ENCODE measurements at regions not wholly inside any gene's neighbourhood (a gene's known extent, or its start where the extent isn't known, plus 50 kb on each side); places are given as distances from the start of the nearest gene placed in this dataset.

DNA sequence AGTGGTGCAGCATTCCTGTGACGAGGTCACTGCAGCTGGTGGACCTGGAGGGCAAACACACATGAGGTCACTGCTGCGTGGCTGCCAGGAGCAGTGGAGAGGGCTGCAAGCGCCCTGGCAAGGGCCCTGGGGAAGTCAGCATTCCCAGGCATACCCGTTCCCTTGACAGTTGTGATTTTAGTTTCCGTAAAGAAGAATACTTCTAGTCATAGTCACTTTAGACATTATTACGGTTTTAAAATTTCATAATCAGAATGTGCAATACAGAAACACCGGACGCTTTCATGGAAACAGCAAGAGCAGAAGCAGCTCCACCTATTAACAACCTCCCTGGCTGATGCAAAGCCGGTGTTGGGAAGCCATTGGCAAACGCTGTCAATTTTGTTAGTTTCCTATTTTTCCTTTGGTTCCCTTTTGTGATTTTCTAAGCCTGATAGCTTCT, 129.8 kb downstream of the GADD45G start:
- no peak overlapping the region for H3K9ac ChIP-seq (ENCODE audit: low read length)
- no peak overlapping the region for H3K27ac ChIP-seq (ENCODE audit: low read depth, low read length)
- no peak overlapping the region for H3K4me3 ChIP-seq (ENCODE audit: low read length)
- H3K36me3 ChIP-seq (ENCODE audit: control insufficient read depth, insufficient read depth, low read length): no peaks in the 10 kb centered on the region
- H3K4me1 ChIP-seq (ENCODE audit: control insufficient read depth, insufficient read depth, low read length): peaks cover 5% of the 10 kb centered on the region
- no peaks in the 10 kb centered on the region for H3K27me3 ChIP-seq (ENCODE audit: control insufficient read depth, insufficient read depth, low read length)

- Histone ChIP-seq H3K4me1 (ENCODE audit: control insufficient read depth, insufficient read depth, low read length) (no peaks in the 10 kb centered on the region), H3K9ac (ENCODE audit: low read length) (no peak overlapping the region), H3K36me3 (ENCODE audit: control insufficient read depth, insufficient read depth, low read length) (no peaks in the 10 kb centered on the region), H3K27me3 (ENCODE audit: control insufficient read depth, insufficient read depth, low read length) (no peaks in the 10 kb centered on the region), H3K4me3 (ENCODE audit: low read length) (no peak overlapping the region), H3K27ac (ENCODE audit: low read depth, low read length) (no peak overlapping the region)
These were observed 133.5 kb downstream of the GADD45G start for GRCh38 chr9:89738137-89738932.

GRCh38 chr9:89739511-89739910, 134.7 kb downstream of the GADD45G start:
- Histone ChIP-seq H3K27me3 (ENCODE audit: control insufficient read depth, insufficient read depth, low read length) (no peaks in the 10 kb centered on the region), H3K4me1 (ENCODE audit: control insufficient read depth, insufficient read depth, low read length) (no peaks in the 10 kb centered on the region), H3K36me3 (ENCODE audit: control insufficient read depth, insufficient read depth, low read length) (no peaks in the 10 kb centered on the region), H3K4me3 (ENCODE audit: low read length) (no peak overlapping the region), H3K9ac (ENCODE audit: low read length) (no peak overlapping the region), H3K27ac (ENCODE audit: low read depth, low read length) (no peak overlapping the region)

DNA sequence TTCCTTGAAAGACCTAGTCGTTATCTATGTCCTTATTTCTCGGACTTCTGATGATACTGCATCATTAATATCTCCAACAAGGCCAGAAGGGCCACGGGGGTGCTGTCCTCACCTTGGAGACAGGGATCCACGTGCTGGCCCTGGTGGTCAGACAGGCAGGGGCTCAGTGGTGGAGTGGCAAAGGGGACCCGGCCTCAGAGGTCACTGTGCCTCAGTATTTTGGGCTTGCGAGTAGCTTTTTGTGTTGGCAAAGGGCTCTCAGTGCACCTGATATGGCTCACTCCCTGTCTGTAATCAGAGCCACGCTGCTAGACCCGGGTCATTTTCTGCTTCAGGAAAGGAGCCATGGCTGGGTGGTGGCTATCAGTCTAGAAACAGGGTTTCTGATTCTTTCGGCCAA, 135.1 kb downstream of the GADD45G start:
- Histone ChIP-seq H3K9ac (ENCODE audit: low read length) (no peak overlapping the region), H3K36me3 (ENCODE audit: control insufficient read depth, insufficient read depth, low read length) (no peaks in the 10 kb centered on the region), H3K27me3 (ENCODE audit: control insufficient read depth, insufficient read depth, low read length) (no peaks in the 10 kb centered on the region), H3K4me3 (ENCODE audit: low read length) (no peak overlapping the region), H3K27ac (ENCODE audit: low read depth, low read length) (no peak overlapping the region), H3K4me1 (ENCODE audit: control insufficient read depth, insufficient read depth, low read length) (no peaks in the 10 kb centered on the region)

DNA sequence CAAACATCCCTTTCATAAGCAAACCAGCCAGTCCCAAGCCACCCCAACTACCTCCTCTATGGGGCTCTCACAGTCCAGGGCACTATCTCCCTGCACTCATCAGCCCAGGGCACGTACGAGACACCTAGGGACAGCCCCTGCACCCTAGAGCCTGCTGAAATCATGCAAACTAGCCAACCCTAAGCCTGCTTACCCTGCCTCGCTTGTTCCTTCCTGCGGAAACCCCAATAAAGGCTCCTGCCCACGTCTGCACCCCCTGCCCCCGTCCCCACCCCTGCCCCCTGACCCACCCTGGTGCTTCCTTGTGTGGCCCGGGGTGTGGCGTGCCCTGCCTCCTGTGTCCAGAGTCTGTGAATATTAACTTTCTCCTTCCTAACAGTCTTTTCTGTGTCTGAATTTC, 135.9 kb downstream of the GADD45G start:
- H3K9ac ChIP-seq (ENCODE audit: low read length): no peak overlapping the region
- H3K27me3 ChIP-seq (ENCODE audit: control insufficient read depth, insufficient read depth, low read length): no peaks in the 10 kb centered on the region
- H3K27ac ChIP-seq (ENCODE audit: low read depth, low read length): no peak overlapping the region
- H3K4me3 ChIP-seq (ENCODE audit: low read length): no peak overlapping the region
- no peaks in the 10 kb centered on the region for H3K4me1 ChIP-seq (ENCODE audit: control insufficient read depth, insufficient read depth, low read length)
- no peaks in the 10 kb centered on the region for H3K36me3 ChIP-seq (ENCODE audit: control insufficient read depth, insufficient read depth, low read length)

GRCh38 chr9:89742660-89743059, 137.8 kb downstream of the GADD45G start:
- Histone ChIP-seq H3K36me3 (ENCODE audit: control insufficient read depth, insufficient read depth, low read length) (no peaks in the 10 kb centered on the region), H3K27me3 (ENCODE audit: control insufficient read depth, insufficient read depth, low read length) (no peaks in the 10 kb centered on the region), H3K4me3 (ENCODE audit: low read length) (no peak overlapping the region), H3K4me1 (ENCODE audit: control insufficient read depth, insufficient read depth, low read length) (no peaks in the 10 kb centered on the region), H3K9ac (ENCODE audit: low read length) (no peak overlapping the region), H3K27ac (ENCODE audit: low read depth, low read length) (no peak overlapping the region)

DNA sequence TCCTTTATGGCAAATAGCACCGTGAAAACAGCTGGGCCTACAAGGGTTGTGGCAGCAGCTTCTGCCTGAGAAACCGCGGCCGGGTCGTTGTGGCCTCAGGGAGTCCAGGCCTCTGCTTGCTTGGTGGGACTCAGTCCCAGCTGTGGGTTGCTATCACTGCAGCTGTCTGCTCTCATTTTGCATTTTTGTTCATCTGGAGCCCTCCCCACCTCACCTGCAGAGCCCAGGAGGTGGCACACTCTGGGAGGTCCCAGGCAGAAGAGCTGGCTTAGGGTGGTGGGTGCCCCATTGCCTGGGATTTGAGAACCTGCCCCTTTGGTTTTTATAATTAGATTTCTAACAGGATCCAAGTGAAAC, 138.4 kb downstream of the GADD45G start:
- Histone ChIP-seq H3K9ac (ENCODE audit: low read length) (no peak overlapping the region), H3K27ac (ENCODE audit: low read depth, low read length) (no peak overlapping the region), H3K36me3 (ENCODE audit: control insufficient read depth, insufficient read depth, low read length) (no peaks in the 10 kb centered on the region), H3K4me3 (ENCODE audit: low read length) (no peak overlapping the region), H3K27me3 (ENCODE audit: control insufficient read depth, insufficient read depth, low read length) (no peaks in the 10 kb centered on the region), H3K4me1 (ENCODE audit: control insufficient read depth, insufficient read depth, low read length) (no peaks in the 10 kb centered on the region)

DNA sequence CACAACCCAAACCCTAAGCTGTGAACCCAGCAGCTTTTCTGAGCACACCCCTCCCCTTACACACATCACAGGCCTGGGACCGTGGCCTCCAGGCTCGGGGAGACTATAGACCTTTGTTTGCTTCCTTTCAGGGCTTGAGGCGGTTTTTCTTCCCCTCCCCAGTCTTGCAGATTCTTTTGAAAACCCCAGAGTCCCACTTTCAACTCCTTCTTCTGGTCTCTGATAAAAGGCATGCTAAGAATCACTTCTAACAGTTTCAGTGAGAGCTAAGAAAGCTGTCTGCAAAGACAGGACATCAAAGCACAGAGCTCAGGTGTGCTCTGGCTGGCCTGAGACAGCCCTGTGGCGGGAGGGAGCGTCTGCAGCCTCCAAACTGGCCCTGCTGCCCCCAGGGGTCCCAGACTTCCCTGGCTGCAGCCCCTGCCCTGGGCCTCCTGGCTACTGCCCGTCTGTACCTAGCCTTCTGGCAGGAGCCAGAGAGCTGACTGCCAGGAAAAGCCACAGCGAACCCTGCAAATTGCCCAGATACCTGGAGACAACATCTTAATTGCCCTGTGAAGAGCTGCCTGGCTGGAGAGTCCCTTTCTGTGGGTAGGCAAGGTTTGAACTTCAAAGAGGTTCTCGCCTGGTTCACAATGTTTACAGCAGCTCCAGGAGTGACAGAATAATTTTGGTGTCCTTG, 138.9 kb downstream of the GADD45G start:
- Histone ChIP-seq H3K27ac (ENCODE audit: low read depth, low read length) (no peak overlapping the region), H3K4me1 (ENCODE audit: control insufficient read depth, insufficient read depth, low read length) (no peaks in the 10 kb centered on the region), H3K36me3 (ENCODE audit: control insufficient read depth, insufficient read depth, low read length) (no peaks in the 10 kb centered on the region), H3K4me3 (ENCODE audit: low read length) (no peak overlapping the region), H3K9ac (ENCODE audit: low read length) (no peak overlapping the region), H3K27me3 (ENCODE audit: control insufficient read depth, insufficient read depth, low read length) (no peaks in the 10 kb centered on the region)

DNA sequence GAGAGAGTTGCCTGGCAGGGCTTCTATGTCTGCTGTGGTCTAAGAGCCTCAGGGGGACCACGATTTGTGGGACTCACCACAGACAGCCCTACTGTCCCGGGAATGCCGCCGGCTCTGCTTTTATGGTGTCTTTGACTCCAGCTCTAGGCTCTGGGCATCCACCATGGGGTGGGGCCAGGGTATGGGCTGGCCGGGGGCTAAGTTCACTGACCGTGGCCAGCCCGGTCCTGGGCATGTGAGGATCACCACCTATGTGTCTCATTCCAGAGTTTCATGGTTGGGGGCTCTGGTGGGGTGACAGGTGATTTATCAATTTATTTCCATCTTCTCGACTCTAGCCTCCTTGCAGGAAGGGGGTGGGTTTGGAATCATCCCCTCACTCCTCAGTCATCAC, 139.4 kb downstream of the GADD45G start:
- Histone ChIP-seq H3K9ac (ENCODE audit: low read length) (no peak overlapping the region), H3K36me3 (ENCODE audit: control insufficient read depth, insufficient read depth, low read length) (no peaks in the 10 kb centered on the region), H3K4me1 (ENCODE audit: control insufficient read depth, insufficient read depth, low read length) (no peaks in the 10 kb centered on the region), H3K4me3 (ENCODE audit: low read length) (no peak overlapping the region), H3K27me3 (ENCODE audit: control insufficient read depth, insufficient read depth, low read length) (no peaks in the 10 kb centered on the region), H3K27ac (ENCODE audit: low read depth, low read length) (no peak overlapping the region)

DNA sequence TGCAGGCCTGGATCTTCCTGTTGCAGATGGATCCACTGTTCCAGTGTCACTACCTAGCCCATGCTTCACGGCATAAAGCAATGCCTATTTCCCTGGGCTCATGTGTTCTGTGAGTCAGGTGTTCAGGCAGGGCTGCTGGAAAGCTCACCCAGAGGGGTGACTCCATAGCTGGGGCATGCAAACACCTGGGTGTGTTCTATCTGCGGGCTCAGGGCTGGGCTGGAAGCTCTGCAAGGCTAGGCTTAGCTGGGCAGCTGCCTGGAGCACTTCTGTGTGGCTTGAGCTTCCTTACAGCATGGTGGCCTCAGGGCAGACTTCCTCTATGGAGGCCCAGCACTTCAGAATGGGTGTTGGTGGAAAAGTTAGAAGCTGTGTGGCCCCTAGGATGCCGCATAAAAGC, 139.9 kb downstream of the GADD45G start:
- Histone ChIP-seq H3K9ac (ENCODE audit: low read length) (no peak overlapping the region), H3K4me3 (ENCODE audit: low read length) (no peak overlapping the region), H3K27ac (ENCODE audit: low read depth, low read length) (no peak overlapping the region), H3K36me3 (ENCODE audit: control insufficient read depth, insufficient read depth, low read length) (no peaks in the 10 kb centered on the region), H3K4me1 (ENCODE audit: control insufficient read depth, insufficient read depth, low read length) (no peaks in the 10 kb centered on the region), H3K27me3 (ENCODE audit: control insufficient read depth, insufficient read depth, low read length) (no peaks in the 10 kb centered on the region)

- no peak overlapping the region for H3K9ac ChIP-seq (ENCODE audit: low read length)
- no peaks in the 10 kb centered on the region for H3K27me3 ChIP-seq (ENCODE audit: control insufficient read depth, insufficient read depth, low read length)
- H3K4me3 ChIP-seq (ENCODE audit: low read length): no peak overlapping the region
- no peaks in the 10 kb centered on the region for H3K4me1 ChIP-seq (ENCODE audit: control insufficient read depth, insufficient read depth, low read length)
- H3K36me3 ChIP-seq (ENCODE audit: control insufficient read depth, insufficient read depth, low read length): no peaks in the 10 kb centered on the region
- no peak overlapping the region for H3K27ac ChIP-seq (ENCODE audit: low read depth, low read length)
These were observed 141.0 kb downstream of the GADD45G start for GRCh38 chr9:89745601-89746376.

GRCh38 chr9:89746385-89747116, 141.7 kb downstream of the GADD45G start:
- Histone ChIP-seq H3K4me3 (ENCODE audit: low read length) (no peak overlapping the region), H3K9ac (ENCODE audit: low read length) (no peak overlapping the region), H3K4me1 (ENCODE audit: control insufficient read depth, insufficient read depth, low read length) (no peaks in the 10 kb centered on the region), H3K27me3 (ENCODE audit: control insufficient read depth, insufficient read depth, low read length) (no peaks in the 10 kb centered on the region), H3K27ac (ENCODE audit: low read depth, low read length) (no peak overlapping the region), H3K36me3 (ENCODE audit: control insufficient read depth, insufficient read depth, low read length) (no peaks in the 10 kb centered on the region)
